Pancreas (tissue), 10 donors: ENCODE measurements at regions not wholly inside any gene's neighbourhood (a gene's known extent, or its start where the extent isn't known, plus 50 kb on each side); places are given as distances from the start of the nearest gene placed in this dataset.

Experiments used
- ATAC-seq, 4 donors: fragments of 200-7000 bp; cut with Tn5 transposase; one replicate each; pipeline versions ENCODE4 v1.8.0 to v1.9.1; 2020; ENCODE audit warnings: mild to moderate bottlenecking in 4 of 4, moderate library complexity in 4 of 4
- DNase-seq, 6 donors: peaks; one replicate each; pipeline ENCODE4 v3.0.0-alpha.2; 2020
- FAIRE-seq: peaks from 2 replicates; lab custom pipeline; 2012; peaks lifted over from hg19 to GRCh38; lab: Jason Lieb, UNC
- H3K27ac ChIP-seq, 4 donors: fragments of 200-600 bp; sonication (generic); 1 replicate in 3 of 4; 2 replicates in 1 of 4; pipeline versions ENCODE4 v1.5.0 to v1.8.0; 2020
- H3K27me3 ChIP-seq, 4 donors: fragments of 200-600 bp; one replicate each; pipeline ENCODE4 v1.8.0; 2021
- H3K36me3 ChIP-seq, 3 donors: fragments of 200-600 bp; sonication (generic) in 1 of 3; one replicate each; pipeline versions ENCODE4 v1.5.0 to v1.8.0; 2020 to 2021
- H3K4me1 ChIP-seq, 3 donors: fragments of 200-600 bp; one replicate each; pipeline ENCODE4 v1.8.0; 2021
- H3K4me3 ChIP-seq, 4 donors: fragments of 200-600 bp; sonication (generic) in 2 of 4; one replicate each; pipeline versions ENCODE4 v1.5.0 to v1.8.0; 2020 to 2021
- H3K9me3 ChIP-seq, 4 donors: fragments of 200-600 bp; one replicate each; pipeline ENCODE4 v1.8.0; 2021
- WGBS, 2 donors: extraction: QIAGEN DNeasy Blood & Tissue Kit; methylation state at CpG; one replicate each; pipeline ENCODE4 v1.1.7; 2013; 5-methylcytosine and 5-hydroxymethylcytosine counted together
- intact Hi-C, 3 donors: fragments of 100-400 bp; cut with DNase I; formaldehyde crosslinking; loops; one replicate each; pipeline versions ENCODE4 v1.11.1 to v1.14.2; 2022
- TF ChIP-seq, protein P1 (sequence below), 4 donors: fragments of 200-600 bp; sonication (generic) in 3 of 4; IDR thresholded peaks; one replicate each; pipeline versions ENCODE4 v1.5.0 to v1.8.0; 2021; ENCODE audit warnings: antibody characterized with exemption in 4 of 4
- donor health status: healthy with polysubstance abuse.
- donor health status: DM: no; HTN: no; CAD: no; lungs with moderate emphysema.
- donor health status: DM: no; HTN: no; CAD: no.
- donor health status: control.
- donor health status: control.
- donor health status: Bipolar disorder and iron deficiency.
- donor health status: DM: yes; HTN: yes; CAD: no.
- donor health status: DM: no; HTN: no; CAD: no.
- donor health status: DM: no; HTN: no; CAD: no.
- donor health status: DM: yes; HTN: yes; CAD: no.

DNA sequence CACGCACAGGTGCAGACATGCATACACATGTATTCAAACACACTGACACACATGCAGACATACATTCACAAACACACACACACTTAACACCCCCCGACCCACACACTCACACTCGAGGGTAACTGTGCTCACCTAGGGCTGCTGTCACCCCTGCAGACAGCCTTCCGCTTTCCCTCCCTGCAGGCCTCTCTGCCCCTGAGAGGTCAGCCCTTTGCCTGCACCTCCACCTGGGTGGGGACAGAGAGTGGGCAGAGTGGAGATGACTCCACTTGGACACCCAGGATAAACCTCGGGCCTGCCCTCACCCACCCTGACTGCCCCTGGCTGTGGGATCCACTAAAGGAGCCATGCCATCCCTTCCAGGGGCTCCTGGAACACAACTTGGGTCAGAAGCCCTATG lies 264.3 kb downstream of the PTPRU start:
- no peak for ATAC-seq
- DNase-seq: no peak
- no peak overlapping the region for H3K27ac ChIP-seq
- H3K4me3 ChIP-seq: no peak overlapping the region
- no peak for FAIRE-seq
- TF ChIP-seq, protein P1, sequence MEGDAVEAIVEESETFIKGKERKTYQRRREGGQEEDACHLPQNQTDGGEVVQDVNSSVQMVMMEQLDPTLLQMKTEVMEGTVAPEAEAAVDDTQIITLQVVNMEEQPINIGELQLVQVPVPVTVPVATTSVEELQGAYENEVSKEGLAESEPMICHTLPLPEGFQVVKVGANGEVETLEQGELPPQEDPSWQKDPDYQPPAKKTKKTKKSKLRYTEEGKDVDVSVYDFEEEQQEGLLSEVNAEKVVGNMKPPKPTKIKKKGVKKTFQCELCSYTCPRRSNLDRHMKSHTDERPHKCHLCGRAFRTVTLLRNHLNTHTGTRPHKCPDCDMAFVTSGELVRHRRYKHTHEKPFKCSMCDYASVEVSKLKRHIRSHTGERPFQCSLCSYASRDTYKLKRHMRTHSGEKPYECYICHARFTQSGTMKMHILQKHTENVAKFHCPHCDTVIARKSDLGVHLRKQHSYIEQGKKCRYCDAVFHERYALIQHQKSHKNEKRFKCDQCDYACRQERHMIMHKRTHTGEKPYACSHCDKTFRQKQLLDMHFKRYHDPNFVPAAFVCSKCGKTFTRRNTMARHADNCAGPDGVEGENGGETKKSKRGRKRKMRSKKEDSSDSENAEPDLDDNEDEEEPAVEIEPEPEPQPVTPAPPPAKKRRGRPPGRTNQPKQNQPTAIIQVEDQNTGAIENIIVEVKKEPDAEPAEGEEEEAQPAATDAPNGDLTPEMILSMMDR (IDR thresholded peaks at IDR 0.05): no peak
- intact Hi-C loops: no loop called here
- no peaks in the 10 kb centered on the region for H3K27me3 ChIP-seq
- H3K9me3 ChIP-seq: no peaks in the 10 kb centered on the region
- H3K36me3 ChIP-seq: no peaks in the 10 kb centered on the region
- H3K4me1 ChIP-seq: no peaks in the 10 kb centered on the region
- WGBS, 2 donors: 84 to 86% methylated on average over 5 of the region's 5 CpGs

DNA sequence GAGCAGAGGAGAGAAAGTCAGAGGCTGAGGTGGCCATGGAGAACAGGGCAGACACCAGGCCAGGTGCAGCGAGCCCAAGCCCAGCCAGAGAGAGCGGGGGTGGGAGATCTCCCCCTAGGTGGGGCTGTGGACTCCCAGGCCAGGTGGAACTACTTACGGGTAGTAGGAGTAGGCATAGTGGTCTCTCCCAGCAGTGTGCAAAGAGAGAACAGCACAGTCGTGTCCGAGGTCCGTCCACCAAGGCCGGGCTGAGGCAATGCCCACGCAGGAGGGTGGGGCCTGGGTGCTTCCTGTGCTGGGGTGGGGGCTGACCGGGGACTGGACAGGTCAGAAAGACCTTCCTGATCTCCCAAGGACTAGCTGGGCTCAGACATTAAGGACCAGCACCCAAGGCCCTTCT lies 263.7 kb downstream of the PTPRU start:
- no peak for FAIRE-seq

DNA sequence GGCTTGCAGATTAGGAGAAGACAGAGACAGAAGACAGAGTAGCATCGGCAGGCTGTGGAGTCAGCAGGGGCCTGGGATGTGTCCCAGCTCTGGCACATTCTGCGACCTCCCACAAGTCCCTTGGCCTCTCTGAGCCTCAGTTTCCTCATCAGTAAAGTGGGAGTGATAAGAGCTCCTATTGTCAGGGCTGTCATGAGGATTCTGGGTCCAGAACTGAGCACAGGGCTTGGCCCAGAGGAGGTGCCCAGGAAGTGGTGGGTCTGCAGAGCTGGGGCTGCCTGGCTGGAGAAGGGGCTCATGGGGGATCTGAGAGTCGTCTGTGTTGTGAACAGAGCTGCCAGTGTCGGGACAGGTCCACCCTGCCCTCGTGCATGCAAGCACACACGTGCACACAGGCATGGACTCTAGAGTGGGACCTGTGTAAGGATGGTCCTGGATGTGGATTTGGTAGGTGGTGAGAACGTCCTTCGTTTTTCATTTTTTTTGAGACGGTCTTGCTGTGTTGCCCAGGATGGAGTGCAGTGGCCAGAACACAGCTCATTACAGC lies 262.9 kb downstream of the PTPRU start:
- no peak for ATAC-seq
- intact Hi-C loops: no loop called here
- WGBS, 2 donors: 76 to 86% methylated on average over 9 of the region's 9 CpGs
- no peaks in the 10 kb centered on the region for H3K27me3 ChIP-seq
- no peaks in the 10 kb centered on the region for H3K4me1 ChIP-seq
- H3K27ac ChIP-seq: no peak overlapping the region
- no peak for DNase-seq
- no peak for FAIRE-seq
- no peaks in the 10 kb centered on the region for H3K9me3 ChIP-seq
- TF ChIP-seq, protein P1 (IDR thresholded peaks at IDR 0.05): no peak
- no peak overlapping the region for H3K4me3 ChIP-seq
- H3K36me3 ChIP-seq: no peaks in the 10 kb centered on the region

More for the DNA sequence above, 263.7 kb downstream of the PTPRU start:
- intact Hi-C loops: no loop called here
- WGBS, 2 donors: 90 to 97% methylated on average over 9 of the region's 9 CpGs
- no peak overlapping the region for H3K4me3 ChIP-seq
- no peaks in the 10 kb centered on the region for H3K36me3 ChIP-seq
- no peaks in the 10 kb centered on the region for H3K9me3 ChIP-seq
- TF ChIP-seq, protein P1 (IDR thresholded peaks at IDR 0.05): no peak
- no peaks in the 10 kb centered on the region for H3K27me3 ChIP-seq
- no peak for DNase-seq
- no peak for ATAC-seq
- H3K4me1 ChIP-seq: no peaks in the 10 kb centered on the region
- no peak overlapping the region for H3K27ac ChIP-seq

DNA sequence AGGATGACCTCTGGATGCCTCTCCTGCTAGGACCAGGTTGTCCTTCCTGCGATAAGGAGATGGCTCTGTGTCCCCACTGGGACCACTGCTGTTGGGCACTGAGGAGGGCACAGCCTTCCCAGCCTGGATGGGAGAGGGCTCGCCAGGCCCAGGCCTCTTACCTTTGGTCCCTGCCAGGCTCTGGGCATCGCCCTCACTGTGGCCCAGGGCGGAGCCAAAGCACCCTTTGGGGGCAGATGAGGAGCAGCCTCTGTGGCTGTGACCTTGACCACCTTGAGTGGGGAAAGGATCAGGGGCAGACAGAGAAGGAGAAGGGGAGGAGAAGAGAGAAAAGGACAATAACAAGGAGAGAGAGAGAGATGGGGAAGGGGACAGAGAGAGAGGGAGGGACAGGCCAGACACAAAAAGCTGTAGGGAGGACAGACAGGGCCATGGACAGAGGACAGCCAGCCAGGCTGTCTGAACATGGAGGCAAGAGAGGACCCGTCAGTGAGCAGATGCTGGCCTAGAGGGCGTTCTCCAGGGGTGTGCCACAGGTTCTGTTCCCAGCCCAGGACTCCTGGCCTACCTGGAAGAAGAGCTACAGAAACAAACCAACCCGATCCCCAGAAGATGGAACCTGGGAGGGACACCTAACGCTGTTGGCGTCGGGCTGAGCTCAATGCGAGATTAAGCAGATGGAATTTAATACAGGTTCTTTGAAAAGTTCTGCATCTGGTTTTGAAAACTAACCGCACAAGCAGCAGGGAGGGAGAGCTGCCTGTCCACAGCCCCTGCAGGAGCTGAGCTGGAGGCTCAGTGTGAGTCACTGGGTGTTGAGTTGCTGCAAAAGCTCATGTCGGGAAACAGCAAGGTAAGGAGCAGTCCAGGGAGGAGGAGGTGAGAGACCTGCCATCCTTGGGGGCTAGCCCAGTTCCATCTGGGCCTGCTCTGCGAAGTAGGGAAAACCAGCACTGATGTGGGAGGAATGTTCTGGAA lies 262.1 kb downstream of the PTPRU start:
- Histone ChIP-seq H3K27me3 (no peaks in the 10 kb centered on the region), H3K4me3 (no peak overlapping the region), H3K4me1 (no peaks in the 10 kb centered on the region), H3K27ac (no peak overlapping the region), H3K9me3 (no peaks in the 10 kb centered on the region), H3K36me3 (no peaks in the 10 kb centered on the region)
- intact Hi-C loops: no loop called here
- FAIRE-seq: no peak
- no peak for ATAC-seq
- WGBS, 2 donors: 80 to 87% methylated on average over 14 of the region's 14 CpGs
- DNase-seq: no peak
- TF ChIP-seq, protein P1 (IDR thresholded peaks at IDR 0.05): no peak
